Endothelial cell of umbilical vein (primary cell): ENCODE measurements at regions not wholly inside any gene's neighbourhood (a gene's known extent, or its start where the extent isn't known, plus 50 kb on each side); places are given as distances from the start of the nearest gene placed in this dataset.

Experiments used
- EZH2 ChIP-seq: IDR thresholded peaks from 2 replicates; pipeline ENCODE4 v1.6.1; 2012; ENCODE audit warnings: borderline replicate concordance, low read depth, mild to moderate bottlenecking, moderate library complexity, low read length, inconsistent platforms; ENCODE audit not compliant: severe bottlenecking
- FOS ChIP-seq: IDR thresholded peaks from 2 replicates; pipeline ENCODE4 v1.6.1; 2011; ENCODE audit warnings: mild to moderate bottlenecking, low read length, moderate library complexity, borderline replicate concordance; ENCODE audit not compliant: insufficient read depth
- GATA2 ChIP-seq: IDR thresholded peaks from 2 replicates; pipeline ENCODE4 v1.7.0; 2011; ENCODE audit warnings: low read depth, mild to moderate bottlenecking, moderate library complexity, mixed read lengths, low read length; ENCODE audit not compliant: insufficient read length, insufficient read depth
- JUN ChIP-seq: IDR thresholded peaks from 2 replicates; pipeline ENCODE4 v1.6.1; 2011; ENCODE audit warnings: borderline replicate concordance, low read depth; ENCODE audit not compliant: insufficient read length, insufficient read depth
- POLR2A ChIP-seq: IDR thresholded peaks from 2 replicates; pipeline ENCODE4 v1.6.1; 2012; ENCODE audit warnings: low read depth, mild to moderate bottlenecking, control low read depth, low read length
- POLR2AphosphoS5 ChIP-seq: IDR thresholded peaks from 2 replicates; pipeline ENCODE4 v1.6.1; 2012; ENCODE audit warnings: low read depth, mild to moderate bottlenecking, control low read depth, low read length, moderate library complexity; ENCODE audit not compliant: insufficient read depth
- TF ChIP-seq, protein P1 (sequence below), 2 donors: IDR thresholded peaks; 1 replicate in 1 of 2; 2 replicates in 1 of 2; pipeline ENCODE4 v1.5.1; 2011; ENCODE audit warnings: low read length in 2 of 2, mild to moderate bottlenecking in 2 of 2, moderate library complexity in 2 of 2, control low read depth in 1 of 2, inconsistent platforms in 1 of 2, low read depth in 1 of 2; ENCODE audit not compliant: insufficient read depth in 1 of 2; ENCODE audit errors: extremely low read depth in 1 of 2

DNA sequence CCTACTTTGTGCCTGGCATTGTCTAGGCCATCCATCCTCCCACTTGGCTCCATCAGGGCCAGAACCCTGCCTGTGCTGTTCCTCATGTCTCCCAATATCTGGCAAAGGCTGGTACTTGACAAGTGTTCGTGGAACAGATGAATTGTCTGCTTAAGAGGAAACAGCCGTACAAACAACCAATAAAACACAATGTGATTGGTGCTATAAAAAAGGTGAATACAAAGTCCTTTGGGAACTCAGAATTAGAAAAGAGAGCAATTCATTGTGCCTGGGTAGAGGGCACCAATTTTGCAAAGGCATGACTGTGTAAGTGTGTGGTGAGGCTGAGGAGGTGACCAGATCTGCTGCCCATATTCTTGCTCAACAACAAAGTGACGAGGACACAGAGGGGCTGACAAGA is 164.5 kb upstream of the PPP2R3A start:
- TF ChIP-seq EZH2 (no peak), POLR2AphosphoS5 (no peak), GATA2 (no peak), POLR2A (no peak), FOS (no peak), JUN (no peak)
- TF ChIP-seq, protein P1, sequence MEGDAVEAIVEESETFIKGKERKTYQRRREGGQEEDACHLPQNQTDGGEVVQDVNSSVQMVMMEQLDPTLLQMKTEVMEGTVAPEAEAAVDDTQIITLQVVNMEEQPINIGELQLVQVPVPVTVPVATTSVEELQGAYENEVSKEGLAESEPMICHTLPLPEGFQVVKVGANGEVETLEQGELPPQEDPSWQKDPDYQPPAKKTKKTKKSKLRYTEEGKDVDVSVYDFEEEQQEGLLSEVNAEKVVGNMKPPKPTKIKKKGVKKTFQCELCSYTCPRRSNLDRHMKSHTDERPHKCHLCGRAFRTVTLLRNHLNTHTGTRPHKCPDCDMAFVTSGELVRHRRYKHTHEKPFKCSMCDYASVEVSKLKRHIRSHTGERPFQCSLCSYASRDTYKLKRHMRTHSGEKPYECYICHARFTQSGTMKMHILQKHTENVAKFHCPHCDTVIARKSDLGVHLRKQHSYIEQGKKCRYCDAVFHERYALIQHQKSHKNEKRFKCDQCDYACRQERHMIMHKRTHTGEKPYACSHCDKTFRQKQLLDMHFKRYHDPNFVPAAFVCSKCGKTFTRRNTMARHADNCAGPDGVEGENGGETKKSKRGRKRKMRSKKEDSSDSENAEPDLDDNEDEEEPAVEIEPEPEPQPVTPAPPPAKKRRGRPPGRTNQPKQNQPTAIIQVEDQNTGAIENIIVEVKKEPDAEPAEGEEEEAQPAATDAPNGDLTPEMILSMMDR (IDR thresholded peaks at IDR 0.05; ENCODE audit: extremely low read depth in 1 of 2, insufficient read depth in 1 of 2, low read depth in 1 of 2, low read length in 2 of 2) = no peak
